ENCODE measurements at regions not wholly inside any gene's neighbourhood (a gene's known extent, or its start where the extent isn't known, plus 50 kb on each side); places are given as distances from the start of the nearest gene placed in this dataset.

GRCh38 chr2:106638580-106638979 is 151.4 kb downstream of the CD8B2 start:
- no peak overlapping the region for H3K27ac ChIP-seq (replicated peaks; ENCODE audit: low read length)
- H3K4me3 ChIP-seq (ENCODE audit: low read length in 2 of 2), result no peak overlapping the region
- H3K9ac ChIP-seq (ENCODE audit: low read depth, low read length, poor library complexity), result no peak overlapping the region
- no peak overlapping the region for H2BK12ac ChIP-seq (ENCODE audit: low read length)
- H3K4ac ChIP-seq (ENCODE audit: low read length), result no peak overlapping the region
- H2BK120ac ChIP-seq (ENCODE audit: low read depth, low read length), result no peak overlapping the region
- H3K23ac ChIP-seq (ENCODE audit: low read depth, low read length, poor library complexity), result no peak overlapping the region
- no peaks in the 10 kb centered on the region for H3K9me3 ChIP-seq (replicated peaks in 1 of 2; ENCODE audit: control insufficient read depth in 2 of 2, insufficient read depth in 1 of 2, low read depth in 1 of 2, low read length in 2 of 2)
- H2BK5ac ChIP-seq (ENCODE audit: low read length), result no peak overlapping the region
- H4K91ac ChIP-seq (ENCODE audit: low read depth, low read length, poor library complexity), result no peak overlapping the region
- H2AFZ ChIP-seq (ENCODE audit: low read length), result no peak overlapping the region
- H3K36me3 ChIP-seq (replicated peaks in 1 of 2; ENCODE audit: control insufficient read depth in 2 of 2, insufficient read depth in 2 of 2, low read length in 2 of 2), result no peaks in the 10 kb centered on the region
- no peak for DNase-seq (ENCODE audit: low spot score)
- H3K18ac ChIP-seq (ENCODE audit: low read length), result no peak overlapping the region
- no peaks in the 10 kb centered on the region for H3K79me1 ChIP-seq (ENCODE audit: low read depth, low read length)
- no peak overlapping the region for H2AK5ac ChIP-seq (ENCODE audit: low read depth, low read length)
- no peaks in the 10 kb centered on the region for H3K27me3 ChIP-seq (ENCODE audit: control insufficient read depth in 3 of 3, insufficient read depth in 3 of 3, low read depth in 1 of 3, low read length in 3 of 3)
- H3K4me1 ChIP-seq (ENCODE audit: control insufficient read depth in 2 of 2, insufficient read depth in 1 of 2, low read depth in 1 of 2, low read length in 2 of 2), result no peaks in the 10 kb centered on the region
- H3K4me2 ChIP-seq (ENCODE audit: insufficient read depth, low read length, poor library complexity, severe bottlenecking), result no peak overlapping the region
- no peak overlapping the region for H4K8ac ChIP-seq (ENCODE audit: low read depth, low read length)
- no peak overlapping the region for H3K14ac ChIP-seq (ENCODE audit: low read length)
- no peak overlapping the region for H2BK15ac ChIP-seq (ENCODE audit: low read length)

GRCh38 chr2:106642679-106643078 is 155.5 kb downstream of the CD8B2 start:
- H4K91ac ChIP-seq (ENCODE audit: low read depth, low read length, poor library complexity), result no peak overlapping the region
- no peaks in the 10 kb centered on the region for H3K27me3 ChIP-seq (ENCODE audit: control insufficient read depth in 3 of 3, insufficient read depth in 3 of 3, low read depth in 1 of 3, low read length in 3 of 3)
- H3K4me2 ChIP-seq (ENCODE audit: insufficient read depth, low read length, poor library complexity, severe bottlenecking), result no peak overlapping the region
- no peak overlapping the region for H2AFZ ChIP-seq (ENCODE audit: low read length)
- H3K9ac ChIP-seq (ENCODE audit: low read depth, low read length, poor library complexity), result no peak overlapping the region
- H4K8ac ChIP-seq (ENCODE audit: low read depth, low read length), result no peak overlapping the region
- no peak overlapping the region for H2BK15ac ChIP-seq (ENCODE audit: low read length)
- H3K18ac ChIP-seq (ENCODE audit: low read length), result no peak overlapping the region
- no peaks in the 10 kb centered on the region for H3K79me1 ChIP-seq (ENCODE audit: low read depth, low read length)
- H3K36me3 ChIP-seq (replicated peaks in 1 of 2; ENCODE audit: control insufficient read depth in 2 of 2, insufficient read depth in 2 of 2, low read length in 2 of 2), result no peaks in the 10 kb centered on the region
- H3K4me1 ChIP-seq (ENCODE audit: control insufficient read depth in 2 of 2, insufficient read depth in 1 of 2, low read depth in 1 of 2, low read length in 2 of 2), result no peaks in the 10 kb centered on the region
- H2AK5ac ChIP-seq (ENCODE audit: low read depth, low read length), result no peak overlapping the region
- H3K4ac ChIP-seq (ENCODE audit: low read length), result no peak overlapping the region
- no peak overlapping the region for H3K14ac ChIP-seq (ENCODE audit: low read length)
- H3K4me3 ChIP-seq (ENCODE audit: low read length in 2 of 2), result no peak overlapping the region
- H3K27ac ChIP-seq (replicated peaks; ENCODE audit: low read length), result no peak overlapping the region
- no peak overlapping the region for H2BK12ac ChIP-seq (ENCODE audit: low read length)
- H2BK5ac ChIP-seq (ENCODE audit: low read length), result no peak overlapping the region
- no peak for DNase-seq (ENCODE audit: low spot score)
- H3K23ac ChIP-seq (ENCODE audit: low read depth, low read length, poor library complexity), result no peak overlapping the region
- H3K9me3 ChIP-seq (replicated peaks in 1 of 2; ENCODE audit: control insufficient read depth in 2 of 2, insufficient read depth in 1 of 2, low read depth in 1 of 2, low read length in 2 of 2), result no peaks in the 10 kb centered on the region
- H2BK120ac ChIP-seq (ENCODE audit: low read depth, low read length), result no peak overlapping the region

- Histone ChIP-seq H3K9me3 (replicated peaks in 1 of 2; ENCODE audit: control insufficient read depth in 2 of 2, insufficient read depth in 1 of 2, low read depth in 1 of 2, low read length in 2 of 2) (no peaks in the 10 kb centered on the region), H2AFZ (ENCODE audit: low read length) (no peak overlapping the region), H2BK12ac (ENCODE audit: low read length) (no peak overlapping the region), H2BK120ac (ENCODE audit: low read depth, low read length) (no peak overlapping the region), H3K4me3 (ENCODE audit: low read length in 2 of 2) (no peak overlapping the region), H4K8ac (ENCODE audit: low read depth, low read length) (no peak overlapping the region), H3K4me1 (ENCODE audit: control insufficient read depth in 2 of 2, insufficient read depth in 1 of 2, low read depth in 1 of 2, low read length in 2 of 2) (no peaks in the 10 kb centered on the region), H3K14ac (ENCODE audit: low read length) (no peak overlapping the region), H3K4me2 (ENCODE audit: insufficient read depth, low read length, poor library complexity, severe bottlenecking) (no peak overlapping the region), H2AK5ac (ENCODE audit: low read depth, low read length) (no peak overlapping the region), H3K9ac (ENCODE audit: low read depth, low read length, poor library complexity) (no peak overlapping the region), H3K27ac (replicated peaks; ENCODE audit: low read length) (no peak overlapping the region), H3K23ac (ENCODE audit: low read depth, low read length, poor library complexity) (no peak overlapping the region), H3K36me3 (replicated peaks in 1 of 2; ENCODE audit: control insufficient read depth in 2 of 2, insufficient read depth in 2 of 2, low read length in 2 of 2) (no peaks in the 10 kb centered on the region), H4K91ac (ENCODE audit: low read depth, low read length, poor library complexity) (no peak overlapping the region), H3K4ac (ENCODE audit: low read length) (no peak overlapping the region), H2BK5ac (ENCODE audit: low read length) (no peak overlapping the region), H3K18ac (ENCODE audit: low read length) (no peak overlapping the region), H3K79me1 (ENCODE audit: low read depth, low read length) (no peaks in the 10 kb centered on the region), H3K27me3 (ENCODE audit: control insufficient read depth in 3 of 3, insufficient read depth in 3 of 3, low read depth in 1 of 3, low read length in 3 of 3) (no peaks in the 10 kb centered on the region), H2BK15ac (ENCODE audit: low read length) (no peak overlapping the region)
- DNase-seq (ENCODE audit: low spot score), result no peak
- no CpG with 5 or more reads among the region's 4 CpGs for WGBS, 2 donors (ENCODE audit: extremely low coverage in 2 of 2, insufficient read length in 2 of 2, insufficient replicate concordance in 1 of 2)
These were observed 157.5 kb downstream of the CD8B2 start for GRCh38 chr2:106644623-106645022.

GRCh38 chr2:106646605-106647004 is 159.4 kb downstream of the CD8B2 start:
- no CpG with 5 or more reads among the region's 4 CpGs for WGBS, 2 donors (ENCODE audit: extremely low coverage in 2 of 2, insufficient read length in 2 of 2, insufficient replicate concordance in 1 of 2)
- Histone ChIP-seq H3K27ac (replicated peaks; ENCODE audit: low read length) (no peak overlapping the region), H4K91ac (ENCODE audit: low read depth, low read length, poor library complexity) (no peak overlapping the region), H3K4me3 (ENCODE audit: low read length in 2 of 2) (no peak overlapping the region), H3K79me1 (ENCODE audit: low read depth, low read length) (no peaks in the 10 kb centered on the region), H2BK120ac (ENCODE audit: low read depth, low read length) (no peak overlapping the region), H4K8ac (ENCODE audit: low read depth, low read length) (no peak overlapping the region), H3K14ac (ENCODE audit: low read length) (no peak overlapping the region), H2BK15ac (ENCODE audit: low read length) (no peak overlapping the region), H3K4ac (ENCODE audit: low read length) (no peak overlapping the region), H3K9ac (ENCODE audit: low read depth, low read length, poor library complexity) (no peak overlapping the region), H2BK12ac (ENCODE audit: low read length) (no peak overlapping the region), H3K18ac (ENCODE audit: low read length) (no peak overlapping the region), H2AFZ (ENCODE audit: low read length) (no peak overlapping the region), H3K4me1 (ENCODE audit: control insufficient read depth in 2 of 2, insufficient read depth in 1 of 2, low read depth in 1 of 2, low read length in 2 of 2) (no peaks in the 10 kb centered on the region), H3K4me2 (ENCODE audit: insufficient read depth, low read length, poor library complexity, severe bottlenecking) (no peak overlapping the region), H2AK5ac (ENCODE audit: low read depth, low read length) (no peak overlapping the region), H3K27me3 (ENCODE audit: control insufficient read depth in 3 of 3, insufficient read depth in 3 of 3, low read depth in 1 of 3, low read length in 3 of 3) (no peaks in the 10 kb centered on the region), H3K9me3 (replicated peaks in 1 of 2; ENCODE audit: control insufficient read depth in 2 of 2, insufficient read depth in 1 of 2, low read depth in 1 of 2, low read length in 2 of 2) (no peaks in the 10 kb centered on the region), H3K23ac (ENCODE audit: low read depth, low read length, poor library complexity) (no peak overlapping the region), H2BK5ac (ENCODE audit: low read length) (no peak overlapping the region), H3K36me3 (replicated peaks in 1 of 2; ENCODE audit: control insufficient read depth in 2 of 2, insufficient read depth in 2 of 2, low read length in 2 of 2) (no peaks in the 10 kb centered on the region)
- no peak for DNase-seq (ENCODE audit: low spot score)

Measured in neuronal stem cell (in vitro differentiated cells).